Stimulated activated CD8-positive, alpha-beta memory T cell treated with anti-CD3 and anti-CD28 coated beads, Interleukin-12 subunit alpha, Interleukin-12 subunit beta, amount 100 ng/mL, for 1 hour (primary cell): ENCODE measurements at regions not wholly inside any gene's neighbourhood (a gene's known extent, or its start where the extent isn't known, plus 50 kb on each side); places are given as distances from the start of the nearest gene placed in this dataset.
"Not testable (repeated sequence)": the region's sequence is repeated elsewhere in the genome, so short reads cannot be mapped to it uniquely, and the experiment has no call there.

Source experiments
- DNase-seq: peaks from one replicate; pipeline ENCODE4 v3.0.0-alpha.2; 2020; ENCODE audit warnings: low read depth

GRCh38 chrX:124181515-124181914 lies 150.9 kb upstream of the TEX13D start:
- DNase-seq, result not testable (repeated sequence)

GRCh38 chrX:124190440-124190839 lies 142.0 kb upstream of the TEX13D start:
- no peak for DNase-seq

- DNase-seq, result no peak
These were observed 138.3 kb upstream of the TEX13D start for GRCh38 chrX:124194199-124194598.

DNA sequence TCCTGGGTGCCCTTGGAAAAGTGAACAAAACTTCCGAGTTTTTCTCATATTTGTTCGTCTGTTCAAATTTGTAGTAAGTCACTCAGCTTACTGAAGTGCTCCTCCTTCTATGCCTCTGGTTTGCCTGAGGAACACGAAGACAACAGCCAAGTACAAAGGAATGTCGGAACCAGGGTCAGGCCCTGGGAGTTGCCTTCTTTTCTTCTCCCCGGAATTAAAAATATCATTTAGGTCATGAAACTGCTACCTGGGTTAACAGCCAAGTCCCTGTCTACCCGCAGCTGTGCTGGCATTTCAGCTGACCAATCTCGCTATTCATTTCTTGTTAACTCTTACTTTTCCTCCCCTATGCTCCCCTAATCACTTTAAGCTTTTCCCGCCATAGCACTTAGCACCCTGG lies 137.6 kb upstream of the TEX13D start:
- no peak for DNase-seq

DNA sequence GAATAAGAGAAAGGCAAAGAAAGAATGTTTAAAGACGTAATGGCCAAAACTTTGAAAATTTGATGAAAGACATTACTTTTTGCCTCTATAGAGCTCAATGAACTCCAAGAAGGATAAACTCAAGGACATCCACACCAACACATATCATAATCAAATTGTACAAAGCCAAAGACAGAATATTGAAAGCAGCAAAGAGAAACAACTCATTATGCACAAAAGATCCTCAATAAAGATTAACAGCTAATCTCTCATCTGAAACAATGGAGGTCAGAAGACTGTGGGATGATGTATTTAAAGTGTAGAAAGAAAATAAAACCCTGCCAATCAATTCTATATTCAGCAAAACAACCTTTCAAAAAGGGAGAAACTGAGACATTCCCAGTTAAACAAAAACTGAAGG lies 129.1 kb upstream of the TEX13D start:
- DNase-seq, result no peak

- no peak for DNase-seq
These were observed 123.8 kb upstream of the TEX13D start for GRCh38 chrX:124208660-124209059.

DNA sequence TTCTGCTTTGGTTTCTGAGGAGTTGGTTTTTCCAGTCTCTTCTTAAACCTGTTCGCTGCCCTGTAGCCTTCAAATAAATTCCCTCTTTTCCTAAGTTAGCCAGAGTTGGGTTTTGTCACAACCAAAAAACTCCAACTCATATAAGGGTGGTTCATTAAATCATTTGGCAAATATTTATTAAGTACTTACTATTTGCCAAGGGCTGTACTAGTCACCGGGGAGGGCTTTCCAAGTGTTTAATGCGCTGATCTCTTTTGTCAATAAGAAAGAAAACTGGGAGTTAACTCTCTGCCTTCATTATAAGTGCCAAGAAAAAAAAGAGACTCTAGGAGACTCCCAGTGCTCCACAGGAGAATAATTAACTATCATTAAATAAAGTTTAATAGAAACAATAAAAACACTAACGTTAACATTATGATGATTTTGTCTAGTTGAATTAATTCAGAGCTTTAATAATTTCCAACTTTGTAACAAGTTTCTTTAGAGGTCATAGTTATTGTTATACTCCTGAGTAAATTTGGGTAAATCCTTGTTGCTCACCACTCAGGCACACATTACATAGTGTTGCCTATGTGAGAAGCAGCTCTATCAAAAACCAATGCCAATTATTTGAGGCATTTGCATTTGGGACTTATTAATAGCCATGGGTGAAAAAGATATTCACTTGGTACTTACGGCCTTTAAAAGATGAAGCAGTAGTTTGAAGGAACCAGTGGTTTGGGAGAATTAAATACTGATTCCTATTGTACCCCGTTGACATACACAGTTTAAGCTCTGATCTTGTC lies 122.5 kb upstream of the TEX13D start:
- DNase-seq, result no peak

GRCh38 chrX:124211312-124211942 lies 121.0 kb upstream of the TEX13D start:
- no peak for DNase-seq

- no peak for DNase-seq
These were observed 119.8 kb upstream of the TEX13D start for GRCh38 chrX:124212622-124213021.

DNA sequence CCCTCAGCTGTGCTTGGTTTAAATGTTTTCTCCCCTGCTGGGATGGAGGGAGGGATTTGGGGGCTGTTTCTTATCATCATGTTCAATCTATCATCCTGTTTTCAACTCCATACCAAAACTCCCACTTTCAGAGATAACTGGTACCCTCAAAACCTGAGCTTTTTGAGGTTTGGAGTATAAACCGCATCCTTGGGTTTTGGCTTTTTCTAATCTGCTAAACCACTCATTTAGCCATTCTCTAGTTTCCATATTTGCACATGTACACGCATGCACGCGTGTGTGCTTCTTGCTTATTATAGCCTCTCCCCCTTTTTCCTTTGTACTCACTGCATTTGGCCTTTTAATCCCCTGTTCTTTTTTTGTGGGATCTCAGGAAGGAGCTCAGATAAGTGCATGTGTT lies 116.7 kb upstream of the TEX13D start:
- DNase-seq, result no peak

GRCh38 chrX:124216396-124217115 lies 115.9 kb upstream of the TEX13D start:
- DNase-seq, result no peak

GRCh38 chrX:124217304-124218251 lies 114.9 kb upstream of the TEX13D start:
- DNase-seq, result peak; percentile 25

GRCh38 chrX:124223524-124223923 lies 108.9 kb upstream of the TEX13D start:
- no peak for DNase-seq

DNA sequence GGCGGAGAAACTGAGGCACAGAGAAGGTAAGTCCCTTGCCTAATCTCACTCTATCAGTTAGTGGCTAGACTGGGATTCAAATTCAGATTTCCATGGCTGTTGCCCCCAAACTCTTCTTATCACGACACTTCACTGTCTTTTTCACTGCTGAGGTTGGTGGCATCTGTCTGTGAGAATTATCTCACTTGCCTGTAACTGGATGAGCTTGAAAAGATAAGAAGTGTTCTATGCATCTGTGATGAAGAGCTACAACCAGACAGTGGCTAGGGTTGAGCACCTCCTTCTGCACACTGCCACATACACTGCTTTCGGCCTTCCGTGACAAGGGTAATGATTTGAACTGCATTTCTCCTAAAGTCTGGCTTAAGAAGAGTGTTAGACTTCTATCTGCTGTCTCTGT lies 107.9 kb upstream of the TEX13D start:
- no peak for DNase-seq

DNA sequence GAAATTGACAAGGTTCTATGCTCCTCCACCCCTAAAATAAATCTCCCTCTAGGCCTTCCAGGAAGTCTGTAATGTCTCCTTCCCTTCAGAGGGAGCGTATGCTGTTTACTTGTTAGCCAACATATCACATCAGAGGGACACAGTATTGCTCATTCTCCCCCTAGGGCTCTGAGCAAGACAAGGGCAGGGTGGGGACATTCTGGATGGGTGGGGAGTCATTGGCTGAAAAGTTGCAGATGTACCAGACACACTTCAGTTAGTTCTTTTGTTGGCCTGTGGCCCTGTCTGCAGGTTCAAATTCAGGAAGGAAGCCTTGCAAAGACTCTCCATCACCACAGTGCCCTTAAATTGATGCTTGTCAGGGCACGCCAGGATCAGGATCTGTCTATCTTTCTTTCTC lies 106.3 kb upstream of the TEX13D start:
- no peak for DNase-seq

DNA sequence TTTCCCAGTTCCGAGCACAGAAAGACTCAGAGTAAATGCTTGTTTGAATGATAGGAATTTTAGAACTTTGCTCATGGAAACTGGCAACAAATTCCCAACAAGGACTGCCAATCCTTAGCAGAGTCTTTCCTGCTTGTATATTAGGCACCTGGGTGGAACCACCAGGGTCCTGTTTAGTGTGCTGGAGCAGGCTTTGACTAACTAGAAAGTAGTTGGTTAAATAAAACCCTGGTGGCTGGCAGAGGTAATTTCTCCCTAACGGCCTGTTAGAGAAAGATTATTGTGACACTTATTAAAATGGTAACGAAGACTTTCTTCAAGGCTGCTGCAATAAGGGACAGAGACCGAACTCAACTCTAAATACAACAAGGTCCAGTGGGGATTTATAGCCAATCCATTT lies 103.6 kb upstream of the TEX13D start:
- DNase-seq, result no peak

- DNase-seq, result no peak
These were observed 103.1 kb upstream of the TEX13D start for GRCh38 chrX:124229374-124229773.

GRCh38 chrX:124230655-124231450 lies 101.6 kb upstream of the TEX13D start:
- no peak for DNase-seq

DNA sequence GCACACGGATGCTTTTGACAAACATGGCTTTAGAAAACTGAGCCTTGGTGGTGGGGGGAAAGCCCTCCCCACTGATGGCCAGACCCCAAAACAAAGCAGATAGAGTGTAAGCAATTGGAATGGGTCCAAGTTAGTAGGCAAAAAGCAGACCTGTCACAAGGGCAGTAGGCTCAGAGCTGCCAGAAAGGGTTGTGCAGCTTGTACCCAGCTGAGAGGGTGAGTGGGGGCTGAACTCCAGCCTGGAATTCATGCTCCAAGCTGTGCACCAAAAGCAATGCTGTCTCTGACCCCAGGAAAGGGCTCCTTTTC lies 101.1 kb upstream of the TEX13D start:
- DNase-seq, result no peak

DNA sequence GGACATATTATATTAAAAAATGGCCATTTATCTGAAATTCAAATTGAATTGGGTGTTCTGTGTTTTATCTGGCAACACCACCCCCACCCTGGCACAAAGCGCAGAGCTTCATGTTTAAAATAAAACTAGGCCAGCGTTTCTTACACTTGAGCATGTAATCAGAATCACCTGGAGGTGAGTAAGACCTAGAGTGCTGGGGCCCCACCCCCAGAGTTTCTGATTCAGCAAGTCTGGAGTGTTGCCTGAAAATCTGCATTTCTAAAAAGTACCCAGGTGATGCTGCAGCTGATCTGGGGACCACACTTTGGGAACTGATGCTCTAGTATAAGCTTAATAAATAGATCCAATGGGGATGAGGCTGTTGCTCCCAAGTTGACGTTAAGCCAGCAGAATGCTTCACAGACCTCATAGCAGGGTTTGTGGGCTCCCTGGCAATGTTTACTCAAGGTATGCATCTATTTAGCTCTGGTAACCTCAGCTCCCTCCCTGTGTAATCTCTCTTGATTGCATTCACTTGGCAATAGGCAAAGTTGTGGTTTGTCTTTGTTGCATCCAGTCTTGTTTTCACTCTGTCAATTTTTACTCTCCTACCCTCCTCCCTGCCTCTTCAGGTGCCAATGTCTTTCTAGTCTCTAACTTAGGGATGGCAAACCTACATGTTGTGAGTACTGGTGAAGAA lies 99.8 kb upstream of the TEX13D start:
- DNase-seq, result no peak

GRCh38 chrX:124234348-124234747 lies 98.1 kb upstream of the TEX13D start:
- DNase-seq, result no peak
